Choroid plexus epithelial cell (primary cell): ENCODE measurements at regions not wholly inside any gene's neighbourhood (a gene's known extent, or its start where the extent isn't known, plus 50 kb on each side); places are given as distances from the start of the nearest gene placed in this dataset.

Experiments
- DNase-seq: peaks from one replicate; pipeline ENCODE4 v3.0.0-alpha.2; 2010; ENCODE audit warnings: low read depth
- H3K4me3 ChIP-seq: 2 replicates; pipeline ENCODE4 v1.5.1; 2011; ENCODE audit warnings: low read depth, mild to moderate bottlenecking, control low read depth, low read length, moderate library complexity
- CTCF ChIP-seq: conservative IDR thresholded peaks from 2 replicates; pipeline ENCODE4 v1.5.1; 2011; ENCODE audit warnings: low read depth, mild to moderate bottlenecking, control low read depth, inconsistent platforms, low read length, moderate library complexity

- DNase-seq = peak; percentile 13
- no peak overlapping the region for H3K4me3 ChIP-seq
- no peak for TF ChIP-seq CTCF
These were observed 798.0 kb upstream of the AUTS2 start for GRCh38 chr7:68800316-68800715.

GRCh38 chr7:68805159-68805558 is 793.1 kb upstream of the AUTS2 start:
- TF ChIP-seq CTCF = no peak
- DNase-seq = no peak
- no peak overlapping the region for H3K4me3 ChIP-seq

GRCh38 chr7:68807666-68808065 is 790.6 kb upstream of the AUTS2 start:
- no peak overlapping the region for H3K4me3 ChIP-seq
- no peak for TF ChIP-seq CTCF
- no peak for DNase-seq

GRCh38 chr7:68813551-68814080 is 784.7 kb upstream of the AUTS2 start:
- TF ChIP-seq CTCF = no peak
- no peak for DNase-seq
- H3K4me3 ChIP-seq = no peak overlapping the region

GRCh38 chr7:68816491-68816890 is 781.8 kb upstream of the AUTS2 start:
- TF ChIP-seq CTCF = no peak

GRCh38 chr7:68820321-68820720 is 778.0 kb upstream of the AUTS2 start:
- DNase-seq = no peak
- no peak overlapping the region for H3K4me3 ChIP-seq
- no peak for TF ChIP-seq CTCF

More at GRCh38 chr7:68816491-68816890, 781.8 kb upstream of the AUTS2 start:
- no peak overlapping the region for H3K4me3 ChIP-seq
- no peak for DNase-seq

GRCh38 chr7:68821846-68822245 is 776.4 kb upstream of the AUTS2 start:
- DNase-seq = no peak
- no peak for TF ChIP-seq CTCF
- no peak overlapping the region for H3K4me3 ChIP-seq
